ENCODE measurements at regions not wholly inside any gene's neighbourhood (a gene's known extent, or its start where the extent isn't known, plus 50 kb on each side); places are given as distances from the start of the nearest gene placed in this dataset.

- no peak for DNase-seq (ENCODE audit: low spot score)
- in situ Hi-C loops (cut with MboI; ENCODE audit: low pct_unique_long_range_greater_than_20kb, low sequenced_read_pairs, unreplicated experiment) = no loop called here
- TF ChIP-seq, protein P1, sequence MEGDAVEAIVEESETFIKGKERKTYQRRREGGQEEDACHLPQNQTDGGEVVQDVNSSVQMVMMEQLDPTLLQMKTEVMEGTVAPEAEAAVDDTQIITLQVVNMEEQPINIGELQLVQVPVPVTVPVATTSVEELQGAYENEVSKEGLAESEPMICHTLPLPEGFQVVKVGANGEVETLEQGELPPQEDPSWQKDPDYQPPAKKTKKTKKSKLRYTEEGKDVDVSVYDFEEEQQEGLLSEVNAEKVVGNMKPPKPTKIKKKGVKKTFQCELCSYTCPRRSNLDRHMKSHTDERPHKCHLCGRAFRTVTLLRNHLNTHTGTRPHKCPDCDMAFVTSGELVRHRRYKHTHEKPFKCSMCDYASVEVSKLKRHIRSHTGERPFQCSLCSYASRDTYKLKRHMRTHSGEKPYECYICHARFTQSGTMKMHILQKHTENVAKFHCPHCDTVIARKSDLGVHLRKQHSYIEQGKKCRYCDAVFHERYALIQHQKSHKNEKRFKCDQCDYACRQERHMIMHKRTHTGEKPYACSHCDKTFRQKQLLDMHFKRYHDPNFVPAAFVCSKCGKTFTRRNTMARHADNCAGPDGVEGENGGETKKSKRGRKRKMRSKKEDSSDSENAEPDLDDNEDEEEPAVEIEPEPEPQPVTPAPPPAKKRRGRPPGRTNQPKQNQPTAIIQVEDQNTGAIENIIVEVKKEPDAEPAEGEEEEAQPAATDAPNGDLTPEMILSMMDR (IDR thresholded peaks at IDR 0.05; ENCODE audit: extremely low read depth, insufficient read depth, missing control alignments) = no peak
Measured at GRCh38 chr2:83756219-83756618, 702.9 kb downstream of the SUCLG1 start.

- TF ChIP-seq, protein P1 (IDR thresholded peaks at IDR 0.05; ENCODE audit: extremely low read depth, insufficient read depth, missing control alignments) = no peak
- in situ Hi-C loops (cut with MboI; ENCODE audit: low pct_unique_long_range_greater_than_20kb, low sequenced_read_pairs, unreplicated experiment) = no loop called here
- DNase-seq (ENCODE audit: low spot score) = no peak
Measured at GRCh38 chr2:83747141-83747540, 711.9 kb downstream of the SUCLG1 start.

- no peak for DNase-seq (ENCODE audit: low spot score)
- in situ Hi-C loops (cut with MboI; ENCODE audit: low pct_unique_long_range_greater_than_20kb, low sequenced_read_pairs, unreplicated experiment) = no loop called here
Measured at GRCh38 chr2:83744855-83745254, 714.2 kb downstream of the SUCLG1 start.

GRCh38 chr2:83742117-83742782 is 716.8 kb downstream of the SUCLG1 start:
- TF ChIP-seq, protein P1 (IDR thresholded peaks at IDR 0.05; ENCODE audit: extremely low read depth, insufficient read depth, missing control alignments) = no peak
- DNase-seq (ENCODE audit: low spot score) = no peak

More at GRCh38 chr2:83744855-83745254, 714.2 kb downstream of the SUCLG1 start:
- TF ChIP-seq, protein P1 (IDR thresholded peaks at IDR 0.05; ENCODE audit: extremely low read depth, insufficient read depth, missing control alignments) = no peak

GRCh38 chr2:83730223-83730622 is 728.9 kb downstream of the SUCLG1 start:
- TF ChIP-seq, protein P1 (IDR thresholded peaks at IDR 0.05; ENCODE audit: extremely low read depth, insufficient read depth, missing control alignments) = no peak
- no peak for DNase-seq (ENCODE audit: low spot score)
- in situ Hi-C loops (cut with MboI; ENCODE audit: low pct_unique_long_range_greater_than_20kb, low sequenced_read_pairs, unreplicated experiment) = no loop called here

More at GRCh38 chr2:83742117-83742782, 716.8 kb downstream of the SUCLG1 start:
- in situ Hi-C loops (cut with MboI; ENCODE audit: low pct_unique_long_range_greater_than_20kb, low sequenced_read_pairs, unreplicated experiment) = no loop called here

- no peak for DNase-seq (ENCODE audit: low spot score)
- in situ Hi-C loops (cut with MboI; ENCODE audit: low pct_unique_long_range_greater_than_20kb, low sequenced_read_pairs, unreplicated experiment) = no loop called here
- TF ChIP-seq, protein P1 (IDR thresholded peaks at IDR 0.05; ENCODE audit: extremely low read depth, insufficient read depth, missing control alignments) = no peak
Measured at GRCh38 chr2:83725735-83726134, 733.3 kb downstream of the SUCLG1 start.

All from GM13977 (cell line).